ENCODE measurements at regions not wholly inside any gene's neighbourhood (a gene's known extent, or its start where the extent isn't known, plus 50 kb on each side); places are given as distances from the start of the nearest gene placed in this dataset.

- H3K4me2 ChIP-seq (ENCODE audit: insufficient read depth in 1 of 2, low read depth in 2 of 2, low read length in 2 of 2) = no peak overlapping the region
- no peaks in the 10 kb centered on the region for H3K27me3 ChIP-seq (replicated peaks in 1 of 4; ENCODE audit: control insufficient read depth in 3 of 4, extremely low read depth in 1 of 4, insufficient read depth in 3 of 4, low read length in 3 of 4)
- H2BK12ac ChIP-seq (ENCODE audit: low read depth, low read length) = no peak overlapping the region
- no peaks in the 10 kb centered on the region for H3K79me2 ChIP-seq (ENCODE audit: control insufficient read depth in 1 of 2, insufficient read depth in 2 of 2, low read length in 2 of 2)
- no peak overlapping the region for H3K4me3 ChIP-seq (ENCODE audit: extremely low read depth in 1 of 4, insufficient read depth in 2 of 4, low read depth in 3 of 4, low read length in 4 of 4)
- H4K8ac ChIP-seq (ENCODE audit: extremely low read depth, insufficient read depth, low read length) = no peak overlapping the region
- H4K91ac ChIP-seq (replicated peaks; ENCODE audit: insufficient read length, low read length) = no peak overlapping the region
- no peaks in the 10 kb centered on the region for H3K4me1 ChIP-seq (replicated peaks in 1 of 4; ENCODE audit: control insufficient read depth in 3 of 4, insufficient read depth in 4 of 4, low read length in 3 of 4)
- 91% methylated on average over 3 of the region's 3 CpGs; no CpG with 5 or more reads in 1 of the 2 experiments for WGBS, 2 experiments (ENCODE audit: extremely low coverage in 1 of 2, insufficient coverage in 1 of 2, insufficient read length in 1 of 2, insufficient replicate concordance in 2 of 2, low coverage in 1 of 2, low lambda C conversion rate in 2 of 2, missing lambda C conversion rate in 1 of 2)
- H2AK5ac ChIP-seq (ENCODE audit: low read depth, low read length) = no peak overlapping the region
- H3K9me3 ChIP-seq (ENCODE audit: insufficient read depth in 2 of 2, low read depth in 1 of 2, low read length in 1 of 2) = no peaks in the 10 kb centered on the region
- H3K18ac ChIP-seq (ENCODE audit: extremely low read depth, low read length) = no peak overlapping the region
- H4K20me1 ChIP-seq (replicated peaks in 1 of 2; ENCODE audit: control insufficient read depth in 1 of 2, insufficient read depth in 2 of 2, low read length in 2 of 2) = no peaks in the 10 kb centered on the region
- FAIRE-seq (no peak), DNase-seq (ENCODE audit: low read depth in 1 of 2, low spot score in 2 of 2) (peak in 1 of 2 experiments; percentile 31)
- CTCF ChIA-PET (ENCODE audit: partially characterized antibody) = interaction anchor here (0.7 to 1.7 kb wide), 3 partner anchors 8 to 1099 kb away, joined by 3 to 4 read pairs (median 3); no protein-coding TSS in a partner anchor
- no peaks in the 10 kb centered on the region for H3K36me3 ChIP-seq (ENCODE audit: control insufficient read depth in 2 of 4, insufficient read depth in 4 of 4, low read length in 3 of 4)
- H3K23me2 ChIP-seq (ENCODE audit: low read depth, low read length) = no peaks in the 10 kb centered on the region
- H3K23ac ChIP-seq (ENCODE audit: insufficient read length) = no peak overlapping the region
- H3K14ac ChIP-seq (ENCODE audit: insufficient read length) = no peak overlapping the region
- no peak overlapping the region; the same call in 1 of the 2 replicates for H2BK5ac ChIP-seq (ENCODE audit: low read depth, low read length)
- no peaks in the 10 kb centered on the region for H3K79me1 ChIP-seq (ENCODE audit: low read depth, low read length)
- H2BK20ac ChIP-seq (ENCODE audit: low read length) = no peak overlapping the region
- H4K5ac ChIP-seq (ENCODE audit: insufficient read length, low read depth, low read length) = no peak overlapping the region
- H3K27ac ChIP-seq (ENCODE audit: low read depth, low read length) = no peak overlapping the region
- no peak overlapping the region for H2BK15ac ChIP-seq (ENCODE audit: low read length)
- no peak overlapping the region for H3K4ac ChIP-seq (replicated peaks; ENCODE audit: insufficient read length, low read depth, low read length)
- H2AFZ ChIP-seq (ENCODE audit: low read length) = 0 out of 2 replicates have a peak overlapping the region, but pooled peaks have one; percentile 22
- no peak overlapping the region for H3K56ac ChIP-seq (replicated peaks; ENCODE audit: insufficient read length, low read depth, low read length)
- POLR2A ChIA-PET (ENCODE audit: partially characterized antibody) = no interaction called here
- no peak overlapping the region for H3K9ac ChIP-seq (replicated peaks in 1 of 4; ENCODE audit: extremely low read depth in 1 of 4, low read depth in 3 of 4, low read length in 3 of 4)
- no peak overlapping the region for H2BK120ac ChIP-seq (replicated peaks; ENCODE audit: low read depth, low read length)
- TF ChIP-seq RAD21 (IDR thresholded peaks at IDR 0.05 in 1 of 2, conservative IDR thresholded peaks at IDR 0.05 in 1 of 2; ENCODE audit: low read depth in 2 of 2, low read length in 2 of 2) (peak in 1 of 2 experiments; percentile 23; a peak in 2 of 4 replicates), CTCF (IDR thresholded peaks at IDR 0.05; ENCODE audit: control extremely low read depth in 1 of 3, insufficient read depth in 1 of 3, low read depth in 1 of 3, low read length in 3 of 3) (peak in 2 of 3 experiments; percentile 35 to 54; a peak in 2 of 4 replicates), RXRA (IDR thresholded peaks at IDR 0.05; ENCODE audit: insufficient read depth, low read depth, low read length) (no peak)
Observed at GRCh38 chr2:35454966-35455638, 900.5 kb upstream of the CRIM1 start.

Measured in H1 (cell line).